HG03521 (cell line): ENCODE measurements at regions not wholly inside any gene's neighbourhood (a gene's known extent, or its start where the extent isn't known, plus 50 kb on each side); places are given as distances from the start of the nearest gene placed in this dataset.

Experiments
- ATAC-seq: cut with Tn5 transposase; IDR thresholded peaks from one replicate; pipeline ENCODE4 v1.9.1; 2021; ENCODE audit warnings: mild to moderate bottlenecking, moderate library complexity; ENCODE audit not compliant: unreplicated experiment

DNA sequence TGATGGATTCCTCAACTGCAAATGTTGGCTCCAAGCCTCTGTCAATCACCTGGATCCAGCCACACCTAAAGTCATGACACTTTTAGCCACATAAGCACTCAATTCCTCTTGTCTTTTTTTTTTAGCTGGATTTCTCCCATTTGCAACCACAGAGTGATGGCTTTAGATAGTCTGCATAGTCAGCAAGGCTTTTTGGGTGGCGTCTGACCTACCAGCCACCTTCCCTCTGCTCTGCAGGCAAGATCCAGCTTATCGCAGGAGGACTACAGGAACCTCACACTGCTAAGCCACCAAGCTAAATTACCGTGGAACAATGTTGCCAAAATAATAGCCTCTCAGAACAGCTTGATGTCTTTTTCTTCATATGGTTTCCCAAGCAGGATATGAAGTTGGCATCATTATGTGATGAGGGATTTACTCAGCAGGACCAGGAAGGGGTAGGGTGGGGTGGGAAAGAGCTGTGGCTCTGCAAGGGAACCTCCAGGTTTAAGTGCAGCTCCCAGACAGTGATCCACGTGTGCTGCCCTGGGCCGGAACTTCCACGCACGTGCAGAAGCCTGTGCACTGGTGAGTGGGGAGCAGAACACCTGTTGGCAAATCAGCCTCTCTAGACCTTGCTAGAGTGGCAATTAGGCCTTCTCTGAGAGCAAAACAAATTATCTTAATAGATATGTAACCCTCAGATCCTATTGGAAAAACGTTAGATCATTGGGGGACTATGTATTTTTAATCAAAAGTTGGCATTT is 170.6 kb upstream of the NCK2 start:
- ATAC-seq, result no peak

DNA sequence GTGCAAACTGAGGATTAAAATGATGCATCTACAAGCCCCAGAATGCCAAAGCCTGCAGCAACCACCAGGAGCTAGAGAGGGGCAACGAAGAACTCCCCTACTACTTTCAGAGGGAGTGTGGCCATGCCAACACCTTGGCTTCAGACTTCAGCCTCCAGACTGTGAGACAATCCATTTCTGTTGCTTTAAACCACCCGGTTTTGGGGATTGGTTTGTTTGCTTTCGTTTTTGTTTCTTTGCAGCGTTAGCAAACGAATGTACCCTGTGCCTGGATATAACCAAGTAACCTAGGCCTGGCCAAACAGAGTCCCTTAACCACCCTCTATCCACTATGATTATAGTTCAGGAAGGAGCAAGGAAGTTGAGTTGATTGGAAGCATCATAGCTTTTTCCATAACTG is 171.2 kb upstream of the NCK2 start:
- no peak for ATAC-seq

GRCh38 chr2:105571445-105571987 is 172.7 kb upstream of the FHL2 start:
- no peak for ATAC-seq

DNA sequence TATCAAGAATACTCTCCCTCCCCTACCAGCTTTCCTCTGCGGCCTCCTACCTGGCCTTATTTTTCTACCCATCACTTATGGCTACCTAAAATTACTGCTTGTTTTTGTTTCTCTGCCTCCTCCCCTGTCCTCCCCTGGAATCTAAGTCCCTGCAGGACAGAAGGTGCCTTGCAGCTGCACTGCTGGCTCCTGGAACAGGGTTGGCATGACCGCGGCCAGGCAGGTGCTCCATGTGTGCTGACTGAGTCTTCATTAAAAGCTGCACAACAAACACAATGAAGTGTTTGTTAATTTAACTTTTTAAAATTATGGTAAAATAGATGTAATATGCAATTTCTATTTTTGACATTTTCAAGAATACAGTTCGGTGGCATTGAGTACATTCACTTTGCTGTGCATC is 171.9 kb upstream of the FHL2 start:
- ATAC-seq, result no peak

DNA sequence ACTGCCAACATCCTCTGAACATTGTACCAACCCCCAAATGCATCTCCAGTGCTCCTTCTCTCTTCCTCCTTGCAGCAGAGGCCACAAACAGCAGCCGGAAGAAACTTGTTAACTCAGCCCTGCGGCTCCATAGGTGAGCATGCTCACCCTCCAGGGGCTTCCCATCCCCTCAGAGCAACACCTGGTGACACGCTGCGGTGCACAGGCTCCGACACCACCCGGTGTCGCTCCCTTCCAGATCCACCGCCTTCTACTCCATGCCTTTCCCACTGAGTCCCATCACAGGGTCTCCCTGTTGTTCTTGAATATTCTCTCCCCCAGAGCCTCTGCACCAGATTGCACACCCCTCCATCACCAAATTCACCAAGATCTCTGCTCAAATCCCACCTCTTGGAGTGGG is 171.5 kb upstream of the FHL2 start:
- ATAC-seq, result no peak

DNA sequence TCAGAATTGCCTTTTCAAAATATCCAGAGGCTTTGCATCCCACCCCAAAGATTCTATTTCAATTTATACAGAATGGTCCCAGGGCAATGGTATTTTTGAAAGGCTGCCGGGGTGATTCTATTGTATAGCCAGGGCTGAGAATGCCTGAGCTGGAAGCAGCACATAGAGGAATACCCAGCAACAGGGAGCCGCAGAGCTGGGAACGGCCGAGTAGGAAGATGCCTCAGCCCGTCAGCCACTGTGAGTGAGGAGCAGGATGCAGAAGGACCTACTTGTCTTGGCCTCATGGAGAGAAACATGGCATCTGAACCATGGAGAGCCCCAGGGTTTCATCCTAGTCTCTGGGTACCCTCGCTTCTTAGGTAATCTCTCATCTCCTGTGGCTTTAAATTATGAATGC is 170.8 kb upstream of the FHL2 start:
- no peak for ATAC-seq

DNA sequence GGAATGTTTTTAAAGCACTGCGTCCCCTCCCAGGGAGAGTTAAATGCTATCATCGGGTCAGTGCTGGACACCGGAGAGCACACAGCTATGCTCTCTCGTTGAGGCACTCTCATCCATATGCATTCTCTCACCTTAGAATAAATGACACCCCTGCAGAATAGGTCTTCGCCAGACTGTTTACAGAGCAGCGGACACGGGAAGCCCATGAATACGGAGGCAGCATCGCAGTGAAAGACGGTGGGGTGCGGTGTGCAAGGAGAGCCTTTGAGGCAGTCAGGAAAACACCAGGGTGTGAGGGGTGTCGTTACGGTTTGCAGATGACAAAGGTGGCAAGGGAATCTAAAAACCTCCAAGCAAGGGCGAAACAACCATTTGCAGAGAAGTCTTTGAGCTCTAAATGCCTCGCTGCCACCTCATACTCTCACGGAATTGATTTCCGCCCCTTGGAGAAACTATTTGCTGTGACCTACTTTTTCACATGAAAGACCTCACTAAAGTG is 169.2 kb upstream of the FHL2 start:
- ATAC-seq, result no peak

GRCh38 chr2:105563000-105563719 is 164.3 kb upstream of the FHL2 start:
- no peak for ATAC-seq

- ATAC-seq, result no peak
Observed at GRCh38 chr2:105561401-105561800, 162.6 kb upstream of the FHL2 start.

DNA sequence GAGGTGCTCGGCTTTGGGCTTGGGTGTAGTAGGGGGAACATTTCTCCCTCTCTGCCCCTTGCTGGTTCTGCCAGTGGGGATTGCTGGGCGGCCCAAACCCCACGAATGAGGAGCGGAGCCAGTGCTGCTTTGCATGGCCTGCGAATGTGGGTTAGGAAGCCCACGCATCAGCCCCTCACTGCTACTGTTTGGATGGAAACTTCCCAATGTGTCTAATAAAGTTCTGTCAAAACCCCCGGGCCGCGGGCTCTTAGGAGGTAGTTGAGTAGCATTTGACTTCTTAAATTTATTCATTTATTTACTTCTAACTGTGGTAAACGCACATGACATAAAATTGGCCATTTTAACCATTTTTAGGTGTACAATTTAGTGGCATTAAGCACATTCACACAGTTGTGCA is 161.3 kb upstream of the FHL2 start:
- no peak for ATAC-seq

DNA sequence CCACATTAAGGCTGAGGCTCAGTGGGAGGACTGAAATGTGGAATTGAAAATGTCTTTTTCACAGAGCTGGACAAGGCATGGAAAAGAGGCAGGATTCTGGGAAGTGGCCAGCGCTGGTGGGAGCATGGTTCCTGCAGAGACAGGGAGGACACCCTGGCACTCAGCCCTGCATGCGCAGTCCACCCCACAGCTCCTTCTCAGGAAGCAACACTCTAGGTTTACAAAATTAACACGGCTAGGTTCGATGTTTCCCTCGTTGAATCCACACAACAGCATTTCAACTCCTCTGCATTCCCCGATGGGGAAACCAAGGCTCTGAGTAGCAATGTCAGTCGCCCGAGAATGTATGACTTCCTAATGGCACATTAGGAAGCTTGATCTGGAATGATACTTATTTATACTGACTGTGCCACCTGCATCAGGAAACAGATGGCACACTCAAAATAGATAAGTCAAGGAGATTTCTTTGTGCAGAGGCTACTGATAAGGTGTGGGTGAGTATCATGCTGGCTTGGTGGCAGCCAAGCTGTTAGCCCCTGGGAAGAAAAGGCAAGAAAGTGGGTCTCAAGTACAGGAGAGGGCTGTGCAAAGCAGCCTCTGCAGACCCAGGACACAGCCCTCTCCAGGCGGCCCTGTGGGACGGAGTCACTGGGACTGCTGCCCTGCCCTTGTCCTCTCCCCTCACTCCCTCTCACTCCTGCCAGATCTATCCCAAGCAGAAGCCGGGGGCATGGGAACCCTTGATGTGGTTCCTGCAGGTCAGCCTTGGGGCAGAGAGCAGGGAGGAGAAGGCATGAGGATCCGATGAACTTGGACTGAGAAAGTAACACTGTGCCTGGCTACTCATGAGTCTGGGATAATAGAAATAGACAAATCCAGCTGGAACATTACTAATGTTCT is 158.4 kb upstream of the FHL2 start:
- no peak for ATAC-seq

- ATAC-seq, result no peak
Observed at GRCh38 chr2:105556366-105556765, 157.5 kb upstream of the FHL2 start.

GRCh38 chr2:105554235-105554634 is 155.4 kb upstream of the FHL2 start:
- no peak for ATAC-seq

DNA sequence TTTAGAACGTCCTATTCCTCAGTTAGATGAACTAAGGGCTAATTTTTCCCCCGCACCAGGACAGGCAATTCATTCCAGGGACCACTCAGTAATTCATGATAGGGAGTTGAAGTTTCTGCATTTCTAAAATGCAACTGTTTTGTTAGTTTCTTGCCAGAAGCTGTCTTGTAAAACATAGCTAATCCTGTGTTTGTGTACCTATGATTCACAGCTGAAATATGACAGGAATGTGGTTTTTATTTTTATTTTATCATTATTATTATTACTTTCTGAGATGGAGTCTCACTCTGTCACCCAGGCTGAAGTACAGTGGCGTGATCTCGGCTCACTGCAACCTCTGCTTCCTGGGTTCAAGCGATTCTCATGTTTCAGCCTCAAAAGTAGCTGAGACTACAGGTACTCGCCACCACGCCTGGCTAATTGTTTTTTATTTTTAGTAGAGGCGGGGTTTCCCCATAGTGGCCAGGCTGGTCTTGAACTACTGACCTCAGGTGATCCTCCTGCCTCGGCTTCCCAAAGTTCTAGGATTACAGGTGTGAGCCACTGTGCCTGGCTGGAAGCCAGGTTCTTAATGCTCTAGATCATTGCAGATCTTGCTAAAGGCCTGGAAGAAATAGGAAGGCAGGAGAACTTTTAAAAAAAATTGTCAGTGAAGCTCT is 154.8 kb upstream of the FHL2 start:
- ATAC-seq, result no peak

DNA sequence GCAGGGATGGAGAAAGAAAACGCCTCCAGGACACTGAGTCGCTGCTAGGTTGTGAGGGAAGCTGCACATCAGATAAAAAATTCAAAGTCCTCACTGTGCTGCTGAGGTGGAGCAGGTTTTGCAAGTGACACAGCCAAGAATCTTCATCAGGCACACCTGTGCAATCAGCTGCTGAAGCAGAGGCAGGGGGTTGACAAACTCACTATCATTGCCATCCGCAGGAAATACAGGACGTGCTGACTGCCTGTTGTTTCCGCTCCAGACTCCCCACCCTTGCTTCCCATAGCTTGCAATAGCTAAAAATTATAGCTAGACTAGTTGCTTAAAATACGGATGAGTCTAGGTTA is 147.8 kb upstream of the FHL2 start:
- ATAC-seq, result no peak

DNA sequence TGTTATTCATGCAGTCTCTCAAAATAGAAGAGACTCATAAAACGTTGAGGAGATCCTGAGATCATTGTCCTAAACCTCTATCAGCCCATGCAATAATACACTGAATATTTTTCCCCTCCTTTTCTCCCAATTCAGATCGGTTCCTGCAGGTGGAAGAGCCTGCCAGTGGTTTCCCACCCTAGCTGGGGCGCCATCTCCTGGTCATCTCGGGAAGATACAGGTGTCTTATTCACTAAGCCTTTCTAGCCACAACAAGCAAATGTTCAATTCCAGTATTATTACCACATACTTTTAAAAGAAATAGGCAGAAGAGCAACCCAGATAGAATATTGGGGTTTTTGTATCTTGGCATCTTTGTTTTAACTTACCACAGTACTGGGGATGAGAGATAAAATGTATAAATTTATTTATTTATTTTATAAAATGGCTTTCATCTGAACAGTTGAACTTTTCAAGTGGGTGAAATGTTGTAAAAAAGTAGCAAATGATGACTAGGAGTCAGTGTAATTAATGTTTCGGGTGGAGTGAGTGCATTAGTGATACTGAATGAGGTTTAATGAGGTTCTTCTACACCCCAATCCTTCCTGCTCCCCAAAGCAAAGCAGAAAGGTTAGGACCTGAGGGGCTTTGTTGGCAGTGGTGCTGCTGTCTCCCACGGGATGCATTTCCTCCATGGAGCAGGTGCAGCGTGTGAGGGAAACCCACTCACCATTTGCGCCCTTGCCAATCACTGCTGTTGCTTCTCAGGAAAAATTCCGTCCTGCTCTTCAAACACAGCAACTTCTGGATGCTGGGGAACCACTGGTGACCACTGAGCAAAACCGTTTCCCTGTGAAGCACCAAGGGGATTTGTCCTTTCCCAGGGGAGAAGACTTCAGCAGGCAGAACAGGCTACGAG is 147.1 kb upstream of the FHL2 start:
- ATAC-seq, result peak; percentile 51

DNA sequence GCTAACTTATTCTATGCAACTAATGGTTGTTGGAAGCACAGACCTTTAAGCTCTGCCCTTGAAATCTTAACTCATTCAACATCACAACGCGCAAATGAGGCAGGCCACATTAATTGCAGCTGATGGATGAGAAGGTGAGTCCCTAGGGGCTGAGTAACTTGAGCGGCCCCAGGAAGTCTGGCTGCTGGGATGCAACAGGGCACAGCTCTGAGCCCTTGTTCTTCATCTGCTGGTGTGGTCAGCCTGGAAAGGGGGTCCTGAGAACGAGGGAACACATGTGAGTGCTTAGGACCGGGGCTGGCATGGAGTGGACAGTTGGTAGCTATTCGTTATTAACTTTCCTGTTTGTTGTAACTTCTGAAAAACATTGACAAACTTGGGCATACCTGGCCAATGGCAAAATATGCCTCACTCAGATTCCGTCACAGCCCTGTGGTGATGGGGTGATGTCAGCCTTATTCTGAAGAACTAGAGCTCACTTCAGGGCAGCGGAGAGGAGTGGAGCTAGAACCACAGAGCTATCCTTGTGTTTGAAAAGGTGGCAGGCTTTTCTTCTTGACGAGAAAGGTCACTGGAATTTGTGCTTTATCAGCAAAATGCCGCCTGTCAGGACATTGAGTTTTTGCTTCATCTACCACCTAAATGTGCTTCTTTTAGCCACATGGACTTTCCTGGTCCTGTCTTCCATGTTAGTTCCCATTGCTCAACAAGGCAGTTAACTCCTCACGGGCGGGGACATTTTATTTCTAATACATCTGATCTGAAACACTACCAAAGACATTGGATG is 145.9 kb upstream of the FHL2 start:
- no peak for ATAC-seq

DNA sequence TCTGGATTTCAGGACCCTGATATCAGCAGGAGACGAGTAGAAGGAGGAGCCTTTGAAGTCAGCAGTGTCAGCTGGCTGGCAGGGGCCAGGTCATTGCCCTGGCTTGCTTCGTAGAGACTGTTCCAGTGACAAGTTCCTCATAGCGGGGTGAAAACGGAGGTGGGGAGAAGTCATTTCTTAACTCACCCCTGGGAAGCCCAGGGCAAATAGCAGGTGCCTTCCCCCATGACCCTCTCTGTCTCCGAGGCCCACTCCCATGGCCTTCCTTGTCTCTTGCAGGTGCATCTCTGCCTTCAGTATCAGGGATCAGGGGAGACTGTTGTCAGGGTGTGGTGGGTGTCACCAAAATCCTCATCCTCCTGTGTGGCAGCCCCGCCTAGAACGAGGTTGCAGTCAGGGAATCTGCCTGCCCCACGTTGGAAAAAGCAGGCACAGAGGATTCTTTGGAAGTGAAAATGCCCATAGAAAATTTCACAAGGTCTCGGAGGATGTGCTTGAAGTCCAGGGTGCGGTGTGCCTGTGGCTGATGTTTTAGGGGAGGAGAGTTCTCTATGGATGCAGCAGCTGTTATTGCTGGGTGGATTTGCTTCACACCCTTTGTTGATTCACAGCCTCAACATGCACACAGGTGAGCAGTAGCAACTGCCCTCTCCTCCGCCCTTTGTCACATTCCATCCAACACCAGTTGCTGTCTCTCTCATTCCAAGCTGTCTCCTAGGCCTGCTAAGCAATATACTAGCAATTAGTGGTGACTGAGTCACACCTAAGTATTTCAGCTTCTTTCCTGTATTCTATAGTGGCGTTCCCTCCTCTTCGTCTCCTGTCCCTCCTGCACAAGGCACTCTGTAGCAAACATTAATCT is 142.6 kb upstream of the FHL2 start:
- no peak for ATAC-seq
